Activated CD8-positive, alpha-beta T cell treated with anti-CD3 and anti-CD28 coated beads for 36 hours (primary cell): ENCODE measurements at regions not wholly inside any gene's neighbourhood (a gene's known extent, or its start where the extent isn't known, plus 50 kb on each side); places are given as distances from the start of the nearest gene placed in this dataset.
"Not testable (repeated sequence)": the region's sequence is repeated elsewhere in the genome, so short reads cannot be mapped to it uniquely, and the experiment has no call there.

ENCODE experiments used
- ATAC-seq: fragments of 200-7000 bp; cut with Tn5 transposase; one replicate; pipeline ENCODE4 v1.10.0; 2021; ENCODE audit warnings: mild to moderate bottlenecking, moderate library complexity
- CTCF ChIA-PET: fragments of 350-600 bp; sonication (Branson Sonifier 250); formaldehyde crosslinking; loops from one replicate; lab custom pipeline; 2021; ENCODE audit warnings: antibody characterized with exemption; lab: Charles Lee
- POLR2A ChIA-PET: fragments of 350-600 bp; sonication (Branson Sonifier 250); formaldehyde crosslinking; loops from one replicate; lab custom pipeline; 2021; ENCODE audit warnings: antibody characterized with exemption; lab: Charles Lee
- DNase-seq: peaks from one replicate; pipeline ENCODE4 v3.0.0-alpha.2; 2020
- H3K27ac Mint-ChIP-seq: one replicate; pipeline ENCODE4 v1.8.0; 2021; ENCODE audit warnings: mild to moderate bottlenecking, mixed read lengths
- H3K27me3 Mint-ChIP-seq: one replicate; pipeline ENCODE4 v1.8.0; 2021; ENCODE audit warnings: mixed read lengths
- H3K36me3 Mint-ChIP-seq: one replicate; pipeline ENCODE4 v1.8.0; 2021; ENCODE audit warnings: low read depth, mixed read lengths
- H3K4me1 Mint-ChIP-seq: one replicate; pipeline ENCODE4 v1.8.0; 2021; ENCODE audit warnings: low read depth, mixed read lengths
- H3K4me3 Mint-ChIP-seq: one replicate; pipeline ENCODE4 v1.8.0; 2021; ENCODE audit warnings: mild to moderate bottlenecking, moderate library complexity, mixed read lengths
- H3K9me3 Mint-ChIP-seq: one replicate; pipeline ENCODE4 v1.8.0; 2021; ENCODE audit warnings: mixed read lengths
- CTCF ChIP-seq: fragments of 200-600 bp; IDR thresholded peaks from one replicate; pipeline ENCODE4 v1.8.0; 2022; ENCODE audit warnings: antibody characterized with exemption, mild to moderate bottlenecking
- intact Hi-C: fragments of 100-400 bp; cut with micrococcal nuclease; formaldehyde crosslinking; loops from one replicate; pipeline ENCODE4 v1.10.0; 2022

- Mint-ChIP-seq H3K4me1 (no peaks in the 10 kb centered on the region), H3K9me3 (no peaks in the 10 kb centered on the region), H3K27me3 (no peaks in the 10 kb centered on the region), H3K27ac (no peak overlapping the region), H3K36me3 (no peaks in the 10 kb centered on the region), H3K4me3 (no peak overlapping the region)
- DNase-seq (no peak), ATAC-seq (no peak)
- intact Hi-C loops = no loop called here
- ChIA-PET CTCF (no interaction called here), POLR2A (no interaction called here)
- no peak for TF ChIP-seq CTCF
Measured at GRCh38 chr4:71214578-71214977, 124.2 kb upstream of the SLC4A4 start.

DNA sequence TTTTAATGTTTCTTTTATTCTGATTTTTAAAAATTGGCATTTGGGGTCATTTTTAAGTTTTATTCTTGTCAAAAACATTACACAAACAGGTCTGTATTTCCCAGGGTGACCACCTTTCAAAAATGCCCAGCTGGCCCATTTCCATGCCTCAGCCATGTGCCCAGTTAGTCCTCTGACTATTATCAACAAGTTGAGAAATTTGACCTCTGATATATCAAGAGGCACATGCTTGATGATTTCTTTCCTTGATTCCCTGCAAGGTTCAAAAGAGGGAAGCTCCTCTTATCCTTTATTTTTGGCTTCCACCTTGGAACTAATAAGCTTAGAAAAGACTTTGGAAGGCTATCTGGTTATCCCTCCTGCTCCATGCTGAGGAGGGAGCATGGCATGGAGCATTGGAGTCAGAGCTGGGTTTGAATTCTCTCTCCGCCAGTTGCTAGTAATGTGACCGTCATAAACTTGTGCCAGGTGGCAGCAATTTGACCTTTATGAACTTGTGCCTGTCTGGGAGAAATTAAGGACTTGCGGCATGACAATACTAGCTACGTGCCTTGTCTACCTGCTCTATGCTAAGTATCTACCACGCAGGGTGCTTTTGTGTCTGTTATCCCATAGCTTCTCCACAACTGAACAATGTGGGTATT, 122.4 kb upstream of the SLC4A4 start:
- TF ChIP-seq CTCF = no peak

DNA sequence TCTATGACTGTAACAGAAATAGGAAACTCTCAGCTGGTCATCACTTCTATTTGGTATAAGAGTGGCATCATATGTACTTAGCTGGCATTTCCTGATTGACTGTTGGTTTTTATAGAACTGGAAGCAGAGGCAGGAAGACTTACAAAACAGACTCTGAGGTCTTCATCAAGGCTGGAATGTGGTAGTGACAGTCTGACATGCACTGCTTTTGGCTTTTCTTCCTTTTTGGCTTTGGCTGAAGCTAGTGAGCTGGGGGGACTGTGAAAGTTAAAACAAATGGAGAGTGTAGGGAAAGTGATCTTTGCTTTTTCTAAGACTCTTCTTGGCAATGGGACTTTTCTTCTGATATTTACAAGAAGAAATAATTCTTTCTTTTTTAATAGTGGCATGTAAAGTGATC, 121.1 kb upstream of the SLC4A4 start:
- ChIA-PET POLR2A (no interaction called here), CTCF (interaction anchor here (1.0 to 1.3 kb wide), 4 partner anchors 13 to 54 kb away, joined by 3 to 4 read pairs (median 3); no protein-coding TSS in a partner anchor)
- Mint-ChIP-seq H3K4me1 (no peaks in the 10 kb centered on the region), H3K9me3 (no peaks in the 10 kb centered on the region), H3K27me3 (no peaks in the 10 kb centered on the region), H3K36me3 (no peaks in the 10 kb centered on the region), H3K4me3 (no peak overlapping the region), H3K27ac (no peak overlapping the region)
- TF ChIP-seq CTCF = no peak
- intact Hi-C loops = no loop called here
- ATAC-seq = no peak
- DNase-seq = no peak

More for the DNA sequence above, 122.4 kb upstream of the SLC4A4 start:
- Mint-ChIP-seq H3K36me3 (no peaks in the 10 kb centered on the region), H3K4me1 (no peaks in the 10 kb centered on the region), H3K27ac (no peak overlapping the region), H3K9me3 (no peaks in the 10 kb centered on the region), H3K27me3 (no peaks in the 10 kb centered on the region), H3K4me3 (no peak overlapping the region)
- CTCF ChIA-PET = interaction anchor here (1.3 kb wide), 1 partner anchor 32 kb away, joined by 3 read pairs; no protein-coding TSS in a partner anchor
- intact Hi-C loops = no loop called here
- DNase-seq (no peak), ATAC-seq (no peak)
- POLR2A ChIA-PET = no interaction called here

DNA sequence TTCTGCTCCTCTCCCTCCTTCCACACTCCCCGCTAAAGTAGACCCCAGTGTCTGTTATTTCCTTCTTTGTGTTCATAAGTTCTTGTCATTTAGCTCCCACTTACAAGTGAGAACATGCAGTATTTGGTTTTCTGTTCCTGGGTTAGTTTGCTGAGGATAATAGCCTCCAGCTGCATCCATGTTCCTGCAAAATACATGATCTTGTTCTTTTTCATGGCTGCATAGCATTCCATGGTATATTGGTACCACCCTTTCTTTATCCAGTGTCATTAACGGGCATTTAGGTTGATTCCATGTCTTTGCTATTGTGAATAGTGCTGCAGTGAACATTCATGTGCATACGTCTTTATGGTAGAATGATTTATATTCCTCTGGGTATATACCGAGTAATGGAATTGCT, 118.0 kb upstream of the SLC4A4 start:
- intact Hi-C loops, POLR2A ChIA-PET, H3K4me1 Mint-ChIP-seq, H3K36me3 Mint-ChIP-seq, H3K4me3 Mint-ChIP-seq, DNase-seq, H3K9me3 Mint-ChIP-seq, ATAC-seq, CTCF ChIA-PET, H3K27me3 Mint-ChIP-seq, H3K27ac Mint-ChIP-seq: not testable (repeated sequence)

- H3K9me3 Mint-ChIP-seq = no peaks in the 10 kb centered on the region
- ATAC-seq (no peak), DNase-seq (no peak)
- ChIA-PET CTCF (no interaction called here), POLR2A (no interaction called here)
- H3K27me3 Mint-ChIP-seq = no peaks in the 10 kb centered on the region
- no peak overlapping the region for H3K4me3 Mint-ChIP-seq
- no peak for TF ChIP-seq CTCF
- H3K36me3 Mint-ChIP-seq = no peaks in the 10 kb centered on the region
- H3K4me1 Mint-ChIP-seq = no peaks in the 10 kb centered on the region
- intact Hi-C loops = no loop called here
- H3K27ac Mint-ChIP-seq = no peak overlapping the region
Measured at GRCh38 chr4:71221510-71222466, 117.0 kb upstream of the SLC4A4 start.
